ENCODE measurements at regions not wholly inside any gene's neighbourhood (a gene's known extent, or its start where the extent isn't known, plus 50 kb on each side); places are given as distances from the start of the nearest gene placed in this dataset.
A peak's percentile ranks its signal among the peaks of the same experiment; 100 is the strongest.

DNA sequence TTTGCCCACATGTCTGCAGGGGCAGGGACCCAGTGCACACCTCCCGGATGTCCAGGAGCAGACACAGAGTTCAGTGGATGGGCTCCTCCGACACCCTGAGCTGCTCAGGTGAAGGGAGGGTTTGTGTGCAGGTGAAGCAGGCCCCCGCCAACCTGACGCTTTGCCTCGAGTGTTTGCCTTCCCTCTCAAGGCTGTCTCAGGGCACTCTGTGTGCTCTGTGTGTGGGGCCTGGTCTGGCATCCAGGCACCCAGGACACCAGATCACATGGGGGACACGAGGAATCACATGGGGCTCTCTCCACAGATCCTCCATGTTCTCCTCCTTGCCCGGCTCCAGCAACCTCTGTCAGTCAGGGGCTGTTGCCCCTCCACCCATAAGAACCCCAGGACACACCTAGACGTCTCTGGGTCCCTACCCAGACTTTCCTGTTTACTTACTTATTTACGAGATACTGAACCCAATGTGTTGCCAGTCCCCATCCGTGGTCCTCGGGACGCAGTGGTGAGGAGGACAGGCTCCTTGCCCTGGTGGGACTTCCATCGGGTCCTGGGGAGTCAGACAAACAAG, 99.5 kb downstream of the HTR5A start:
- H3K4me3 ChIP-seq, result no peak overlapping the region
- no peaks in the 10 kb centered on the region for H3K36me3 ChIP-seq
- TF ChIP-seq, protein P1, sequence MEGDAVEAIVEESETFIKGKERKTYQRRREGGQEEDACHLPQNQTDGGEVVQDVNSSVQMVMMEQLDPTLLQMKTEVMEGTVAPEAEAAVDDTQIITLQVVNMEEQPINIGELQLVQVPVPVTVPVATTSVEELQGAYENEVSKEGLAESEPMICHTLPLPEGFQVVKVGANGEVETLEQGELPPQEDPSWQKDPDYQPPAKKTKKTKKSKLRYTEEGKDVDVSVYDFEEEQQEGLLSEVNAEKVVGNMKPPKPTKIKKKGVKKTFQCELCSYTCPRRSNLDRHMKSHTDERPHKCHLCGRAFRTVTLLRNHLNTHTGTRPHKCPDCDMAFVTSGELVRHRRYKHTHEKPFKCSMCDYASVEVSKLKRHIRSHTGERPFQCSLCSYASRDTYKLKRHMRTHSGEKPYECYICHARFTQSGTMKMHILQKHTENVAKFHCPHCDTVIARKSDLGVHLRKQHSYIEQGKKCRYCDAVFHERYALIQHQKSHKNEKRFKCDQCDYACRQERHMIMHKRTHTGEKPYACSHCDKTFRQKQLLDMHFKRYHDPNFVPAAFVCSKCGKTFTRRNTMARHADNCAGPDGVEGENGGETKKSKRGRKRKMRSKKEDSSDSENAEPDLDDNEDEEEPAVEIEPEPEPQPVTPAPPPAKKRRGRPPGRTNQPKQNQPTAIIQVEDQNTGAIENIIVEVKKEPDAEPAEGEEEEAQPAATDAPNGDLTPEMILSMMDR (IDR thresholded peaks at IDR 0.05), result no peak
- peaks cover 0 to 20% (median 0%) of the 10 kb centered on the region in 4 donors for H3K27me3 ChIP-seq
- peak; percentile 90 for DNase-seq (ENCODE audit: extremely low spot score)
- 82% methylated on average over 11 of the region's 13 CpGs for WGBS
- no peaks in the 10 kb centered on the region for H3K9me3 ChIP-seq
- intact Hi-C loops (cut with DNase I), result no loop called here
- H3K4me1 ChIP-seq, result no peaks in the 10 kb centered on the region
- H3K27ac ChIP-seq (replicated peaks in 1 of 4), result no peak overlapping the region

DNA sequence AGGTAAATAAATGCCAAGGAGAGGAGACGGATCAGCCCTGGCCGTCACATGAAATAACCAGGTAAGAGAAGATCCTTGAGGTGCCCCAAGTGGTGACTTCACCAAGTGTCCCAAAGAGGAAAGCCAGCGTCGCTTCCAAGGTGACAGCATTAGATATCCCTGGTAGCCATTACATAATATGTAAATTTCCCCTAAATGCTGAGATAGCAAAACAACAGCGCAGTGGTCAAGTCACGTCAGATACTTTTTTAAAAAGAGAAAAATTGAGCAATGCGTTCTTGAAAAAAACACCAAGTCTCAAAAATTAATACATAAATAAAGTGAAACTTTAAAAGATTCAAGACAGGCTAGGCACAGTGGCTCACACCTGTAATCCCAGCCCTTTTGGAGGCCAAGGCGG, 100.2 kb downstream of the HTR5A start:
- Histone ChIP-seq H3K36me3 (no peaks in the 10 kb centered on the region), H3K27ac (replicated peaks in 1 of 4) (no peak overlapping the region), H3K9me3 (no peaks in the 10 kb centered on the region), H3K4me3 (no peak overlapping the region), H3K4me1 (no peaks in the 10 kb centered on the region), H3K27me3 (peaks cover 0 to 20% (median 0%) of the 10 kb centered on the region in 4 donors)
- intact Hi-C loops (cut with DNase I), result no loop called here
- DNase-seq (ENCODE audit: extremely low spot score), result peak; percentile 31
- TF ChIP-seq POLR2A (IDR thresholded peaks at IDR 0.05; ENCODE audit: low read depth) (no peak), POLR2AphosphoS5 (IDR thresholded peaks at IDR 0.05) (no peak), EP300 (IDR thresholded peaks at IDR 0.05) (no peak)
- TF ChIP-seq, protein P1 (IDR thresholded peaks at IDR 0.05), result no peak
- WGBS, result 78% methylated on average over 8 of the region's 8 CpGs

DNA sequence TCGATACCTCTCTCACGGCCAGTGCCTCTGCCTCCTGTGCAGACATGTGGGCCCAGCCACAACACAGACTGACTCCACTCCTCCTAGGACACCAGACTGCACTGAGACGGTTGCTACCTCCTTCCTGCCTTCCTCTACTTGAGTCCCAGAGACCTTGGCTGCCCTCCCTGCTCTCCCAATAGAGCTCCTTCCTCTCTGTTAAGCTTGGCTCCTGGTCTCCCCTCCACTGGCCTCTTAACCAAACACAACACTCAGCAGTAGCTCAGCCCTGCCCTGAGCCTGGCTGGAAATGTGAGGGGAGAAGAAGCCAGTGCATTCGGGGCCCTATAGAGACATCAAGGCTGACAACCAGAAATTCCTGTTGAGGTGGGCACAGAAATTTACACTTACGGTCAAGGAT, 102.0 kb downstream of the HTR5A start:
- peak; percentile 88 for DNase-seq (ENCODE audit: extremely low spot score)
- Histone ChIP-seq H3K27ac (replicated peaks in 1 of 4) (no peak overlapping the region), H3K27me3 (peaks cover 0 to 20% (median 0%) of the 10 kb centered on the region in 4 donors), H3K4me3 (no peak overlapping the region), H3K9me3 (peaks cover 0 to 12% (median 5%) of the 10 kb centered on the region in 4 donors), H3K4me1 (no peaks in the 10 kb centered on the region), H3K36me3 (no peaks in the 10 kb centered on the region)
- 69% methylated on average over 5 of the region's 5 CpGs for WGBS
- intact Hi-C loops (cut with DNase I), result no loop called here
- TF ChIP-seq, protein P1 (IDR thresholded peaks at IDR 0.05), result no peak
- TF ChIP-seq EP300 (IDR thresholded peaks at IDR 0.05) (no peak), POLR2AphosphoS5 (IDR thresholded peaks at IDR 0.05) (no peak), POLR2A (IDR thresholded peaks at IDR 0.05; ENCODE audit: low read depth) (no peak)

DNA sequence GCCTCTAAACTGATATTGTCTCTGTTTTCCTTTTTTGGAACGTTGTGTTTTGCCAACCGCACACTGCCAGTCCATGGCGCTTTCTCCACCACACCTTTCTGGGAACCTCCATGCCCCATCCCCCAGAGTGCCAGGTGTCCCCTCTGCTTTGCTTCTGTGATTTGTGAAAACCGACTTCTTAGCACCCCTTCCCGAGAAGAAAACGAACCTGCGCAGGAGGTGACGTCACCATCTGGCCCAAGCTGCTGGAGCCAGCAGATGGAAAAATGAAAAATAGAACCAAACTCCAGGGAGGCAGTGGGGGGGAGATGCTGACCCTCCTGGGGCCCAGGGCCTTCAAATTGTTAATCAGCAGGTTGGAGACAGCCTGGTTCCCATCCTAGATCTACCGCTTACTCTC, 103.8 kb downstream of the HTR5A start:
- peaks cover 0 to 25% (median 13%) of the 10 kb centered on the region in 4 donors for H3K9me3 ChIP-seq
- WGBS, result 84% methylated on average over 9 of the region's 9 CpGs
- no peak overlapping the region for H3K4me3 ChIP-seq
- H3K4me1 ChIP-seq, result no peaks in the 10 kb centered on the region
- DNase-seq (ENCODE audit: extremely low spot score), result no peak
- TF ChIP-seq POLR2AphosphoS5 (IDR thresholded peaks at IDR 0.05) (no peak), POLR2A (IDR thresholded peaks at IDR 0.05; ENCODE audit: low read depth) (no peak), EP300 (IDR thresholded peaks at IDR 0.05) (no peak)
- TF ChIP-seq, protein P1 (IDR thresholded peaks at IDR 0.05), result no peak
- H3K27ac ChIP-seq (replicated peaks in 1 of 4), result no peak overlapping the region
- intact Hi-C loops (cut with DNase I), result no loop called here
- peaks cover 0 to 9% (median 0%) of the 10 kb centered on the region in 4 donors for H3K27me3 ChIP-seq
- H3K36me3 ChIP-seq, result no peaks in the 10 kb centered on the region

DNA sequence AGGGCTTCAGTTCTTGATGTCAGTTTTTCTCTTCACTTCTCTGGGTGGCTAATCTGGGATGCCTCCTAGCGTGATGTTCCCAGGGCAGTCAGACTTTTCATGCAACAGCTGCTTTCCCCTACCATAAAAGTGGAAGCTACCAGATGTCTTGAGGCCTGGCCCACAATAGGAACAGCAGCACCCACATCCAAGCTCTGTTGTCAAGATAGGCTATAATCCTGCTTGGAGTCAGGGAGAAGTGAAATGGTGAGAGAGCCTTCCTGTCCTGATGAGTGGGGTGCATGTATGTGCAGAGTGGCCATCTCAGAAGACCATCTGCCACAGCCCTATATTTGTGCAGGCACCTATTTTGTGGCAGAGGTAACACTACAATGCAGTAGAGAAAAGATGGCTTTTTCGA, 108.0 kb downstream of the HTR5A start:
- intact Hi-C loops (cut with DNase I), result no loop called here
- no peaks in the 10 kb centered on the region for H3K4me1 ChIP-seq
- WGBS, result 82% methylated on average over 2 of the region's 2 CpGs
- H3K4me3 ChIP-seq, result no peak overlapping the region
- H3K36me3 ChIP-seq, result no peaks in the 10 kb centered on the region
- peak; percentile 90 for DNase-seq (ENCODE audit: extremely low spot score)
- peaks cover 0 to 4% (median 0%) of the 10 kb centered on the region in 4 donors for H3K27me3 ChIP-seq
- TF ChIP-seq, protein P1 (IDR thresholded peaks at IDR 0.05), result no peak
- TF ChIP-seq POLR2A (IDR thresholded peaks at IDR 0.05; ENCODE audit: low read depth) (no peak), POLR2AphosphoS5 (IDR thresholded peaks at IDR 0.05) (no peak), EP300 (IDR thresholded peaks at IDR 0.05) (no peak)
- peaks cover 0 to 28% (median 13%) of the 10 kb centered on the region in 4 donors for H3K9me3 ChIP-seq
- H3K27ac ChIP-seq (replicated peaks in 1 of 4), result no peak overlapping the region
